ENCODE measurements at regions not wholly inside any gene's neighbourhood (a gene's known extent, or its start where the extent isn't known, plus 50 kb on each side); places are given as distances from the start of the nearest gene placed in this dataset.
A peak's percentile ranks its signal among the peaks of the same experiment; 100 is the strongest.

- POLR2A ChIA-PET: no interaction called here
- H3K36me3 Mint-ChIP-seq (ENCODE audit: low read depth): no peaks in the 10 kb centered on the region
- no peak overlapping the region for H3K27ac Mint-ChIP-seq
- H3K4me3 Mint-ChIP-seq: no peak overlapping the region
- H3K27me3 Mint-ChIP-seq: no peaks in the 10 kb centered on the region
- DNase-seq: no peak
- CTCF ChIA-PET: no interaction called here
- no peaks in the 10 kb centered on the region for H3K4me1 Mint-ChIP-seq
- H3K9me3 Mint-ChIP-seq: peaks cover 4% of the 10 kb centered on the region
Measured at GRCh38 chr11:28726432-28726831, 618.2 kb downstream of the METTL15 start.

- Mint-ChIP-seq H3K4me1 (no peaks in the 10 kb centered on the region), H3K9me3 (no peaks in the 10 kb centered on the region), H3K4me3 (no peak overlapping the region), H3K27ac (no peak overlapping the region), H3K36me3 (ENCODE audit: low read depth) (no peaks in the 10 kb centered on the region), H3K27me3 (no peaks in the 10 kb centered on the region)
- DNase-seq: no peak
- ChIA-PET CTCF (no interaction called here), POLR2A (no interaction called here)
Measured at GRCh38 chr11:28715726-28716125, 607.5 kb downstream of the METTL15 start.

- Mint-ChIP-seq H3K36me3 (ENCODE audit: low read depth) (no peaks in the 10 kb centered on the region), H3K4me3 (no peak overlapping the region), H3K27ac (no peak overlapping the region), H3K9me3 (no peaks in the 10 kb centered on the region), H3K4me1 (no peaks in the 10 kb centered on the region), H3K27me3 (no peaks in the 10 kb centered on the region)
- POLR2A ChIA-PET: no interaction called here
- CTCF ChIA-PET: no interaction called here
- no peak for DNase-seq
Measured at GRCh38 chr11:28713850-28714249, 605.7 kb downstream of the METTL15 start.

DNA sequence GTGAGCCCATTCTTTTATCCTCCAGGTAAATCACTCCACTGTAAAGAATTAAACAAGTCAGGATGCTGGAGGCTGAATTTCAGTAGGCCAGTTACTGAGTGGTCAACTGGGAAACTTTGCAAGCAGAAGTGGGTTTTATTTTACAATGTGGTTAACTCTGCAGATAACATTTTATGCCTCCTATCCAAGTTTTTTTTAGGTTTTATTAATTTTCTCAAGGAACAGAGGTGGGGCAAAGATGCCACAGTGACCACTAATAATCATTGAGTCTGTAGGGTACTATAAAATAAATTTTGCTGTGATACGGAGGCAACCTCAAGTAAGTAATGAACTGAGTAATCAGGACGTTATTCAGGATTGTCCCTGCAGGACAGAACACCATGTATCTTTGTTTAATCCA is 599.9 kb downstream of the METTL15 start:
- ChIA-PET POLR2A (no interaction called here), CTCF (no interaction called here)
- H3K9me3 Mint-ChIP-seq: no peaks in the 10 kb centered on the region
- no peak overlapping the region for H3K4me3 Mint-ChIP-seq
- no peaks in the 10 kb centered on the region for H3K27me3 Mint-ChIP-seq
- H3K36me3 Mint-ChIP-seq (ENCODE audit: low read depth): no peaks in the 10 kb centered on the region
- DNase-seq: no peak
- H3K27ac Mint-ChIP-seq: no peak overlapping the region
- H3K4me1 Mint-ChIP-seq: no peaks in the 10 kb centered on the region

DNA sequence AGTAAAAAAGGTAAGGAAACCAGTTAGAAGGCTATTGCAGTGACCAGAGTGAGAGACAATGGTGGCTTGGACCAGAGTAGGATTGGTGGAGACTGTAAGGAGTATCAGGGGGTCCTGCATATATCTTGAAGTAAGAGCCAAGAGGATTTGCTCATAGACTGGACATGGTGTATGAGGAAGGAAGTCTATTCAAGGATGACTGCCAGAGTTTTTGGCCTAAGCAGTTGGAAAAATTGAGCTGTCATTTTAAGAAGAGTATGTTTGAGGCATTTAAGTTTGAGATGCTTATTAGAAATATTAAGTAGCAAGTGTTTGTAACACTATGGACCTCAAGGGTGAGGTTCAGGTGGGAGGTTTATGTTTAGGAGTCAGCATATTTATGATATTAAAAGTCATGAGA is 596.6 kb downstream of the METTL15 start:
- no peaks in the 10 kb centered on the region for H3K9me3 Mint-ChIP-seq
- H3K4me1 Mint-ChIP-seq: no peaks in the 10 kb centered on the region
- no peak overlapping the region for H3K27ac Mint-ChIP-seq
- DNase-seq: no peak
- no peaks in the 10 kb centered on the region for H3K27me3 Mint-ChIP-seq
- ChIA-PET CTCF (no interaction called here), POLR2A (no interaction called here)
- no peak overlapping the region for H3K4me3 Mint-ChIP-seq
- no peaks in the 10 kb centered on the region for H3K36me3 Mint-ChIP-seq (ENCODE audit: low read depth)

GRCh38 chr11:28703371-28703770 is 595.2 kb downstream of the METTL15 start:
- no peak for DNase-seq
- ChIA-PET CTCF (no interaction called here), POLR2A (no interaction called here)
- Mint-ChIP-seq H3K4me1 (no peaks in the 10 kb centered on the region), H3K27ac (no peak overlapping the region), H3K27me3 (no peaks in the 10 kb centered on the region), H3K36me3 (ENCODE audit: low read depth) (no peaks in the 10 kb centered on the region), H3K9me3 (no peaks in the 10 kb centered on the region), H3K4me3 (no peak overlapping the region)

DNA sequence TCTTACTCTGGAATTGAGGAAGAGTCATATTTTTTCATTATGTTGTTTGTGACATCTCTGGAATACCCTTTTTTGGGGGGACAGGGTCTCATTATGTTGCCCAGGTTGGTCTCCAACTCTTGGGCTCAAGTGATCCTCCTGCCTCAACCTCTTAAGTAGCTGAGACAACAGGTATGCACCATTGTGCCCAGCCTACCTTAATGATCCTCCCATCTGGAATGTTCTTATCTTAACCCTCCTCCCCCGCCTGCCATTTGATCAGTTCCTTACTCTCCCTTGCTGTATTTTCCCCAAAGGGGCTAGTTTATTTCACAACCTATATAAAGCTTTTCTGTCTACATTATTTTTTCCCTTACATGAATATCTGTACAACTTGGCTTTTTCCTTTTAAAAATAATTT is 594.7 kb downstream of the METTL15 start:
- Mint-ChIP-seq H3K4me1 (no peaks in the 10 kb centered on the region), H3K9me3 (no peaks in the 10 kb centered on the region), H3K27ac (no peak overlapping the region), H3K4me3 (no peak overlapping the region), H3K36me3 (ENCODE audit: low read depth) (no peaks in the 10 kb centered on the region), H3K27me3 (no peaks in the 10 kb centered on the region)
- no peak for DNase-seq
- ChIA-PET POLR2A (no interaction called here), CTCF (no interaction called here)

GRCh38 chr11:28702450-28702790 is 594.2 kb downstream of the METTL15 start:
- H3K27ac Mint-ChIP-seq: no peak overlapping the region
- ChIA-PET CTCF (no interaction called here), POLR2A (no interaction called here)
- no peaks in the 10 kb centered on the region for H3K9me3 Mint-ChIP-seq
- H3K4me3 Mint-ChIP-seq: no peak overlapping the region
- DNase-seq: no peak
- no peaks in the 10 kb centered on the region for H3K27me3 Mint-ChIP-seq
- no peaks in the 10 kb centered on the region for H3K36me3 Mint-ChIP-seq (ENCODE audit: low read depth)
- no peaks in the 10 kb centered on the region for H3K4me1 Mint-ChIP-seq

DNA sequence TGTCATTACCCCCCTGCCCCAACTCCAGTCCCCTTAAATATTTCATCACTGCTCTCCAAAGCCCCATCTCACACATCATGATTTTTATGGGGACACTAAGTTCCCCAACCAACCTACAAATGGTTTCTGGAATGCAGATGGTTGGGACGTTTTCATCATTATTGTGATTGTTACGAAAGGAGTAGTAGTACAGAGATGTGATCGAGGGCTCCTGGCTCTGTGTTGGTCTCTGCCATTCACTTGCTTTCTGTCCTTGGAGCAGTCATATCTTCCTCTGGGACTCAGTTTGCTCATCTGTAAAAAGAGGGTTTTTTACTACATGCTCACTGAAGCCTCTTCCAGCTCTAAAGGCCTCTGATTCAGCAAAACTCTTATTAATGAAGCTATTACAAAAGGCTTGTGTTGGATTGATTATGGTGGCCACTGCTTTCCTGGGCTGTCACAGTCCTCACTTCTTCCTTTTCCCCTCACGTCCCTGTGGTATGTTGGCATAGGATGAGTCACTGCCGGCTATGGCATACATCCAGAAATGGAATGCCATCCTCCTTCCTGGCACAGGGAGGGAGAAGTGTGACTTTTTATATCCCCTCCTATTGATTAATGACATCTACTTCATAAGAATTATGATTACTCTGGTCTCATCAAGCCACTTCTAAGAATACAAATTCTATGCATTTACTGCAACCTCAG is 593.7 kb downstream of the METTL15 start:
- ChIA-PET CTCF (no interaction called here), POLR2A (no interaction called here)
- no peaks in the 10 kb centered on the region for H3K36me3 Mint-ChIP-seq (ENCODE audit: low read depth)
- no peaks in the 10 kb centered on the region for H3K4me1 Mint-ChIP-seq
- H3K27ac Mint-ChIP-seq: no peak overlapping the region
- no peak overlapping the region for H3K4me3 Mint-ChIP-seq
- H3K27me3 Mint-ChIP-seq: no peaks in the 10 kb centered on the region
- H3K9me3 Mint-ChIP-seq: no peaks in the 10 kb centered on the region
- no peak for DNase-seq

GRCh38 chr11:28699701-28700100 is 591.5 kb downstream of the METTL15 start:
- ChIA-PET CTCF (interaction anchor here (0.8 kb wide), 1 partner anchor 1001 kb away, joined by 3 read pairs; no protein-coding TSS in a partner anchor), POLR2A (no interaction called here)
- Mint-ChIP-seq H3K36me3 (ENCODE audit: low read depth) (no peaks in the 10 kb centered on the region), H3K9me3 (no peaks in the 10 kb centered on the region), H3K4me3 (no peak overlapping the region), H3K4me1 (no peaks in the 10 kb centered on the region), H3K27ac (no peak overlapping the region), H3K27me3 (no peaks in the 10 kb centered on the region)
- no peak for DNase-seq

GRCh38 chr11:28697920-28698827 is 590.0 kb downstream of the METTL15 start:
- CTCF ChIA-PET: interaction anchor here (1.3 to 1.5 kb wide), 2 partner anchors 9 to 999 kb away, joined by 3 to 5 read pairs; no protein-coding TSS in a partner anchor
- Mint-ChIP-seq H3K27me3 (no peaks in the 10 kb centered on the region), H3K4me1 (no peaks in the 10 kb centered on the region), H3K9me3 (no peaks in the 10 kb centered on the region), H3K36me3 (ENCODE audit: low read depth) (no peaks in the 10 kb centered on the region), H3K27ac (no peak overlapping the region), H3K4me3 (no peak overlapping the region)
- peak; percentile 20 for DNase-seq
- POLR2A ChIA-PET: no interaction called here

- Mint-ChIP-seq H3K4me3 (no peak overlapping the region), H3K27me3 (no peaks in the 10 kb centered on the region), H3K4me1 (no peaks in the 10 kb centered on the region), H3K9me3 (no peaks in the 10 kb centered on the region), H3K36me3 (ENCODE audit: low read depth) (no peaks in the 10 kb centered on the region), H3K27ac (no peak overlapping the region)
- no peak for DNase-seq
- CTCF ChIA-PET: no interaction called here
- POLR2A ChIA-PET: no interaction called here
Measured at GRCh38 chr11:28696591-28696990, 588.4 kb downstream of the METTL15 start.

- H3K27me3 Mint-ChIP-seq: no peaks in the 10 kb centered on the region
- H3K36me3 Mint-ChIP-seq (ENCODE audit: low read depth): no peaks in the 10 kb centered on the region
- no peaks in the 10 kb centered on the region for H3K9me3 Mint-ChIP-seq
- ChIA-PET CTCF (no interaction called here), POLR2A (no interaction called here)
- H3K27ac Mint-ChIP-seq: no peak overlapping the region
- no peak overlapping the region for H3K4me3 Mint-ChIP-seq
- DNase-seq: no peak
- no peaks in the 10 kb centered on the region for H3K4me1 Mint-ChIP-seq
Measured at GRCh38 chr11:28690746-28691145, 582.6 kb downstream of the METTL15 start.

GRCh38 chr11:28684011-28684586 is 575.9 kb downstream of the METTL15 start:
- no peaks in the 10 kb centered on the region for H3K27me3 Mint-ChIP-seq
- H3K4me1 Mint-ChIP-seq: no peaks in the 10 kb centered on the region
- POLR2A ChIA-PET: no interaction called here
- no peaks in the 10 kb centered on the region for H3K9me3 Mint-ChIP-seq
- CTCF ChIA-PET: no interaction called here
- no peak for DNase-seq
- no peak overlapping the region for H3K27ac Mint-ChIP-seq
- H3K36me3 Mint-ChIP-seq (ENCODE audit: low read depth): no peaks in the 10 kb centered on the region
- no peak overlapping the region for H3K4me3 Mint-ChIP-seq
